Astrocyte (in vitro differentiated cells and primary cell): ENCODE measurements at regions not wholly inside any gene's neighbourhood (a gene's known extent, or its start where the extent isn't known, plus 50 kb on each side); places are given as distances from the start of the nearest gene placed in this dataset.

Source experiments
- DNase-seq: peaks from one replicate; pipeline ENCODE4 v3.0.0-alpha.2; 2010; ENCODE audit warnings: low read depth
- FAIRE-seq: peaks from 2 replicates; lab custom pipeline; 2011; peaks lifted over from hg19 to GRCh38; lab: Jason Lieb, UNC
- H2AFZ ChIP-seq: 2 replicates; pipeline ENCODE4 v1.6.0; 2012; ENCODE audit warnings: low read depth, low read length, inconsistent platforms
- H3K27ac ChIP-seq: 2 replicates; pipeline ENCODE4 v1.5.1; 2011; ENCODE audit warnings: low read depth, low read length, inconsistent platforms
- H3K27me3 ChIP-seq: 2 replicates; pipeline ENCODE4 v1.6.0; 2011; ENCODE audit warnings: low read length, inconsistent platforms; ENCODE audit not compliant: insufficient read depth
- H3K36me3 ChIP-seq: 2 replicates; pipeline ENCODE4 v1.5.1; 2011; ENCODE audit warnings: low read length, inconsistent platforms; ENCODE audit not compliant: insufficient read depth
- H3K4me1 ChIP-seq: 2 replicates; pipeline ENCODE4 v1.5.1; 2011; ENCODE audit warnings: low read length, inconsistent platforms; ENCODE audit not compliant: insufficient read depth
- H3K4me2 ChIP-seq: 2 replicates; pipeline ENCODE4 v1.6.0; 2012; ENCODE audit warnings: low read length, inconsistent platforms
- H3K4me3 ChIP-seq: 2 replicates; pipeline ENCODE4 v1.5.1; 2011; ENCODE audit warnings: low read depth, mild to moderate bottlenecking, low read length, inconsistent platforms; ENCODE audit not compliant: insufficient read depth
- H3K79me2 ChIP-seq: 2 replicates; pipeline ENCODE4 v1.6.0; 2012; ENCODE audit warnings: mild to moderate bottlenecking, low read length, inconsistent platforms; ENCODE audit not compliant: insufficient read depth
- H3K9ac ChIP-seq: 2 replicates; pipeline ENCODE4 v1.6.0; 2012; ENCODE audit warnings: mild to moderate bottlenecking, low read length, inconsistent platforms
- H3K9me3 ChIP-seq: 2 replicates; pipeline ENCODE4 v1.5.1; 2012; ENCODE audit warnings: low read depth, mild to moderate bottlenecking, low read length, inconsistent platforms; ENCODE audit not compliant: insufficient read depth
- H4K20me1 ChIP-seq: 2 replicates; pipeline ENCODE4 v1.6.0; 2012; ENCODE audit warnings: low read length, inconsistent platforms; ENCODE audit not compliant: insufficient read depth
- H3K27ac Mint-ChIP-seq: one replicate; pipeline ENCODE4 v1.8.0; 2021; ENCODE audit warnings: mild to moderate bottlenecking, mixed read lengths; ENCODE audit not compliant: unreplicated experiment
- H3K27me3 Mint-ChIP-seq: one replicate; pipeline ENCODE4 v1.8.0; 2021; ENCODE audit warnings: low read depth, mixed read lengths; ENCODE audit not compliant: unreplicated experiment
- H3K36me3 Mint-ChIP-seq: one replicate; pipeline ENCODE4 v1.8.0; 2021; ENCODE audit warnings: low read depth, mixed read lengths; ENCODE audit not compliant: unreplicated experiment
- H3K4me1 Mint-ChIP-seq: one replicate; pipeline ENCODE4 v1.8.0; 2021; ENCODE audit warnings: low read depth, mixed read lengths; ENCODE audit not compliant: unreplicated experiment
- H3K4me3 Mint-ChIP-seq: one replicate; pipeline ENCODE4 v1.8.0; 2021; ENCODE audit warnings: mild to moderate bottlenecking, moderate library complexity, mixed read lengths; ENCODE audit not compliant: unreplicated experiment
- H3K9me3 Mint-ChIP-seq: one replicate; pipeline ENCODE4 v1.8.0; 2021; ENCODE audit warnings: mild to moderate bottlenecking, mixed read lengths; ENCODE audit not compliant: unreplicated experiment
- CTCF ChIP-seq: IDR thresholded peaks from 2 replicates; pipeline ENCODE4 v1.5.1; 2011; ENCODE audit warnings: low read depth, mild to moderate bottlenecking, inconsistent platforms, low read length, moderate library complexity; ENCODE audit not compliant: insufficient read depth
- EZH2 ChIP-seq: IDR thresholded peaks from 2 replicates; pipeline ENCODE4 v1.6.1; 2012; ENCODE audit warnings: mild to moderate bottlenecking, low read length, inconsistent platforms; ENCODE audit not compliant: insufficient read depth

GRCh38 chr10:128530946-128531345, 404.7 kb upstream of the MKI67 start:
- TF ChIP-seq CTCF (no peak), EZH2 (no peak)
- H3K4me3 Mint-ChIP-seq = no peak overlapping the region

GRCh38 chr10:128534686-128535085, 408.5 kb upstream of the MKI67 start:
- Histone ChIP-seq H2AFZ (no peak overlapping the region), H3K27me3 (peaks cover 2% of the 10 kb centered on the region), H4K20me1 (no peaks in the 10 kb centered on the region), H3K4me1 (no peaks in the 10 kb centered on the region), H3K36me3 (no peaks in the 10 kb centered on the region), H3K4me3 (no peak overlapping the region), H3K9ac (no peak overlapping the region), H3K4me2 (no peak overlapping the region), H3K9me3 (no peaks in the 10 kb centered on the region), H3K27ac (no peak overlapping the region), H3K79me2 (no peaks in the 10 kb centered on the region)
- H3K27ac Mint-ChIP-seq = no peak overlapping the region
- H3K4me1 Mint-ChIP-seq = no peaks in the 10 kb centered on the region
- H3K4me3 Mint-ChIP-seq = no peak overlapping the region
- FAIRE-seq (no peak), DNase-seq (no peak)
- peaks cover 24% of the 10 kb centered on the region for H3K27me3 Mint-ChIP-seq
- TF ChIP-seq CTCF = no peak
- TF ChIP-seq EZH2 = no peak
- peaks cover 1% of the 10 kb centered on the region for H3K9me3 Mint-ChIP-seq
- H3K36me3 Mint-ChIP-seq = no peaks in the 10 kb centered on the region

More at GRCh38 chr10:128530946-128531345, 404.7 kb upstream of the MKI67 start:
- H3K4me1 ChIP-seq = no peaks in the 10 kb centered on the region
- H3K27ac ChIP-seq = no peak overlapping the region
- no peak overlapping the region for H2AFZ ChIP-seq
- Mint-ChIP-seq H3K27ac (no peak overlapping the region), H3K9me3 (peaks cover 1% of the 10 kb centered on the region), H3K4me1 (no peaks in the 10 kb centered on the region), H3K36me3 (no peaks in the 10 kb centered on the region), H3K27me3 (peaks cover 18% of the 10 kb centered on the region)
- no peaks in the 10 kb centered on the region for H4K20me1 ChIP-seq
- FAIRE-seq (no peak), DNase-seq (no peak)
- no peak overlapping the region for H3K4me2 ChIP-seq
- no peaks in the 10 kb centered on the region for H3K36me3 ChIP-seq
- no peaks in the 10 kb centered on the region for H3K9me3 ChIP-seq
- H3K9ac ChIP-seq = no peak overlapping the region
- no peaks in the 10 kb centered on the region for H3K27me3 ChIP-seq
- no peaks in the 10 kb centered on the region for H3K79me2 ChIP-seq
- H3K4me3 ChIP-seq = no peak overlapping the region

- H3K4me1 ChIP-seq = no peaks in the 10 kb centered on the region
- Mint-ChIP-seq H3K4me1 (no peaks in the 10 kb centered on the region), H3K4me3 (no peak overlapping the region), H3K27ac (no peak overlapping the region), H3K27me3 (peaks cover 33% of the 10 kb centered on the region), H3K36me3 (no peaks in the 10 kb centered on the region), H3K9me3 (peaks cover 1% of the 10 kb centered on the region)
- no peak overlapping the region for H3K9ac ChIP-seq
- DNase-seq (no peak), FAIRE-seq (no peak)
- H3K4me3 ChIP-seq = no peak overlapping the region
- no peak overlapping the region for H3K4me2 ChIP-seq
- H3K27me3 ChIP-seq = peaks cover 2% of the 10 kb centered on the region
- H3K9me3 ChIP-seq = no peaks in the 10 kb centered on the region
- H2AFZ ChIP-seq = no peak overlapping the region
- no peaks in the 10 kb centered on the region for H3K79me2 ChIP-seq
- H3K36me3 ChIP-seq = no peaks in the 10 kb centered on the region
- H3K27ac ChIP-seq = no peak overlapping the region
- no peaks in the 10 kb centered on the region for H4K20me1 ChIP-seq
- no peak for TF ChIP-seq CTCF
- TF ChIP-seq EZH2 = no peak
Measured at GRCh38 chr10:128536259-128536658, 410.0 kb upstream of the MKI67 start.
